Neutrophil (primary cell): ENCODE measurements at regions not wholly inside any gene's neighbourhood (a gene's known extent, or its start where the extent isn't known, plus 50 kb on each side); places are given as distances from the start of the nearest gene placed in this dataset.

ENCODE experiments used
- H3K27ac ChIP-seq: fragments of 200-600 bp; sonication (generic); 2 replicates; pipeline ENCODE4 v1.5.1; 2016; ENCODE audit warnings: mild to moderate bottlenecking, moderate library complexity
- H3K27me3 ChIP-seq: fragments of 200-600 bp; sonication (generic); 2 replicates; pipeline ENCODE4 v1.6.0; 2016; ENCODE audit warnings: mild to moderate bottlenecking
- H3K36me3 ChIP-seq: fragments of 200-600 bp; sonication (generic); 2 replicates; pipeline ENCODE4 v1.5.1; 2017
- H3K4me1 ChIP-seq, 2 experiments: fragments of 200-600 bp in 1 of 2; sonication (generic) in 1 of 2; 1 replicate in 1 of 2; 2 replicates in 1 of 2; pipeline versions ENCODE4 v1.5.1 to v1.6.1; 2013 to 2016; ENCODE audit warnings: low read depth in 1 of 2, low read length in 1 of 2, mild to moderate bottlenecking in 1 of 2, moderate library complexity in 1 of 2; ENCODE audit not compliant: control insufficient read depth in 1 of 2, insufficient read depth in 1 of 2
- H3K4me3 ChIP-seq, 2 experiments: fragments of 200-600 bp in 1 of 2; sonication (generic) in 1 of 2; 1 replicate in 1 of 2; 2 replicates in 1 of 2; pipeline ENCODE4 v1.5.1; 2013 to 2016; ENCODE audit warnings: low read depth in 1 of 2, low read length in 1 of 2, mild to moderate bottlenecking in 1 of 2, moderate library complexity in 1 of 2
- H3K9me3 ChIP-seq: fragments of 200-600 bp; sonication (generic); 2 replicates; pipeline ENCODE4 v1.5.1; 2016
- TF ChIP-seq, protein P1 (sequence below): fragments of 200-600 bp; sonication (generic); IDR thresholded peaks from 2 replicates; pipeline ENCODE4 v1.5.1; 2016; ENCODE audit warnings: antibody characterized with exemption

DNA sequence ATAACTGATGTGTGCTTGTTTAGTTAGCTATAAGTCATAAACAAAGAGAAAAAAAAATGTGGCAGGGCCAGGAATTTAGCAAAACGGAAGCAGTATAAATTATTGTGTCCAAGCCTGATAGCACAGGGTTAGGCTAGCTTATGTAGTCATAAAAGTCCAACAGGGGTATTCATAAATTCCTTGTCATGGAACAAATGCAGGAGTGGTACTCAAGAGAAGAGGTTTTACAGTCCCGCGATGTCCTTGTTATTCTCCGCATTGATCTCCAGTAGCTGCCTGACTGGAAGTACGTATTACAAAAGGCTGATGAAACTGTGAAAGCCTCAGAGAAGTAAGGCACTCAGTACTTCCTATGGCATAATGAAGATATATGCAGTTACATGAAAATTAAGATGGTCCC is 336.9 kb upstream of the TRAM1L1 start:
- Histone ChIP-seq H3K36me3 (no peaks in the 10 kb centered on the region), H3K27me3 (no peaks in the 10 kb centered on the region), H3K4me1 (no peaks in the 10 kb centered on the region), H3K9me3 (no peaks in the 10 kb centered on the region), H3K27ac (no peak overlapping the region), H3K4me3 (no peak overlapping the region)
- TF ChIP-seq, protein P1, sequence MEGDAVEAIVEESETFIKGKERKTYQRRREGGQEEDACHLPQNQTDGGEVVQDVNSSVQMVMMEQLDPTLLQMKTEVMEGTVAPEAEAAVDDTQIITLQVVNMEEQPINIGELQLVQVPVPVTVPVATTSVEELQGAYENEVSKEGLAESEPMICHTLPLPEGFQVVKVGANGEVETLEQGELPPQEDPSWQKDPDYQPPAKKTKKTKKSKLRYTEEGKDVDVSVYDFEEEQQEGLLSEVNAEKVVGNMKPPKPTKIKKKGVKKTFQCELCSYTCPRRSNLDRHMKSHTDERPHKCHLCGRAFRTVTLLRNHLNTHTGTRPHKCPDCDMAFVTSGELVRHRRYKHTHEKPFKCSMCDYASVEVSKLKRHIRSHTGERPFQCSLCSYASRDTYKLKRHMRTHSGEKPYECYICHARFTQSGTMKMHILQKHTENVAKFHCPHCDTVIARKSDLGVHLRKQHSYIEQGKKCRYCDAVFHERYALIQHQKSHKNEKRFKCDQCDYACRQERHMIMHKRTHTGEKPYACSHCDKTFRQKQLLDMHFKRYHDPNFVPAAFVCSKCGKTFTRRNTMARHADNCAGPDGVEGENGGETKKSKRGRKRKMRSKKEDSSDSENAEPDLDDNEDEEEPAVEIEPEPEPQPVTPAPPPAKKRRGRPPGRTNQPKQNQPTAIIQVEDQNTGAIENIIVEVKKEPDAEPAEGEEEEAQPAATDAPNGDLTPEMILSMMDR = no peak

DNA sequence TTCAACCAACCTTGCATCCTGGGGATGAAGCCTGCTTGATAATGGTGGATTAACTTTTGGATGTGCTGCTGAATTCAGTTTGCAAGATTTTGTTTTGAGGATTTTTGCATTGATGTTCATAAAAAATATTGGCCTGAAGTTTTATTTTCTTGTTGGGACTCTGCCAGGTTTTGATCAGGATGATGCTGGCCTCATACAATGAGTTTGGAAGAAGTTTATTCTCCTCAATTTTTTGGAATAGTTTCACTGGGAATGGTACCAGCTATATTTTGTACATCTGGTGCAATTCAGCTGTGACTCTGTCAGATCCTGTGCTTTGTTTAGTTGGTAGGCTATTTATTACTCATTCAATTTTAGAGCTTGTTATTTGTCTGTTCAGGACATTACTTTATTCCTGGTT is 340.3 kb upstream of the TRAM1L1 start:
- Histone ChIP-seq H3K4me1 (no peaks in the 10 kb centered on the region), H3K9me3 (no peaks in the 10 kb centered on the region), H3K27me3 (no peaks in the 10 kb centered on the region), H3K4me3 (no peak overlapping the region), H3K27ac (no peak overlapping the region), H3K36me3 (no peaks in the 10 kb centered on the region)
- TF ChIP-seq, protein P1 = no peak

- H3K4me1 ChIP-seq = no peaks in the 10 kb centered on the region
- TF ChIP-seq, protein P1 = no peak
- H3K27ac ChIP-seq = no peak overlapping the region
- no peak overlapping the region for H3K4me3 ChIP-seq
- H3K36me3 ChIP-seq = no peaks in the 10 kb centered on the region
- no peaks in the 10 kb centered on the region for H3K27me3 ChIP-seq
- H3K9me3 ChIP-seq = no peaks in the 10 kb centered on the region
Observed at GRCh38 chr4:117428536-117428935, 343.2 kb upstream of the TRAM1L1 start.

DNA sequence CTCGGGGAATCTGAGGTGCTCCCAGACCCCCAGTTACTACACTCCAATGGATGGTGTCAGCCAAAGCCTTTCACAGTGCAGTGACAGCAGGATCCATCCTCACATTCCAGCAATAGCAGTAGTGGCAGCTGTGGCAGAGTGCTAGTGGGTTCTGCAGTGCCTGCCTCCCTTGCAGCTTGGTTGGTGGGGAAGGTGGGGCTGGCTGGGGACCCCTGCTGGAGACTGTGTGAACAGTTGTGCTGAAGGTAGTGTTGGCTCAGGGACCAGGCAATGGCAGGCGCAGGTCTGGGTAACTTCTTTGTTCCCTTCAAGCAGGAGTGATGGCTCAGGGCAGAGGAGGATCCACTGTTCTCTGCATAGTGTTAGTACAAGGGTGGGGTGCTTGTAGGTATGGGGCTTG is 343.7 kb upstream of the TRAM1L1 start:
- Histone ChIP-seq H3K27me3 (no peaks in the 10 kb centered on the region), H3K36me3 (no peaks in the 10 kb centered on the region), H3K9me3 (no peaks in the 10 kb centered on the region), H3K27ac (no peak overlapping the region), H3K4me1 (no peaks in the 10 kb centered on the region), H3K4me3 (no peak overlapping the region)
- TF ChIP-seq, protein P1 = no peak

DNA sequence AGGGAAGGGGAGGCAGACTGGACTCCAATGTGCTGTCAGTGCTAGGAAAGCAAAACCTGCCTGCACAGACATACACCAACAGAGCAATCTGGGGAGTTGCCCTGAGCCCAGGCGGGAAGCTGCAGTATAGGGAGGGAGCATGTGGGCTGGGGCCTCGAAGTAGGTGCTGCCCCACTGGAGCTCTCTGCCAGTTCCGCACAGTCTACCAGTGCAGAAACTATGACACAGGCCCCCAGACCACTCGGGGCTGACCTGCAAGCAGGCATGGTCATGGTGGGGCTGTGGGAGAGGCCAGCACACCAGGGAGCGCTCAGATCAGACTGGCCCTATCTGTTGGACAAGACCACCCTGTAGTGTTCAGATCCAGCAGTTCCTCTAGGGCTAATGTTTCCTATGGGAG is 344.1 kb upstream of the TRAM1L1 start:
- Histone ChIP-seq H3K9me3 (no peaks in the 10 kb centered on the region), H3K27ac (no peak overlapping the region), H3K27me3 (no peaks in the 10 kb centered on the region), H3K36me3 (no peaks in the 10 kb centered on the region), H3K4me1 (no peaks in the 10 kb centered on the region), H3K4me3 (no peak overlapping the region)
- TF ChIP-seq, protein P1 = no peak

DNA sequence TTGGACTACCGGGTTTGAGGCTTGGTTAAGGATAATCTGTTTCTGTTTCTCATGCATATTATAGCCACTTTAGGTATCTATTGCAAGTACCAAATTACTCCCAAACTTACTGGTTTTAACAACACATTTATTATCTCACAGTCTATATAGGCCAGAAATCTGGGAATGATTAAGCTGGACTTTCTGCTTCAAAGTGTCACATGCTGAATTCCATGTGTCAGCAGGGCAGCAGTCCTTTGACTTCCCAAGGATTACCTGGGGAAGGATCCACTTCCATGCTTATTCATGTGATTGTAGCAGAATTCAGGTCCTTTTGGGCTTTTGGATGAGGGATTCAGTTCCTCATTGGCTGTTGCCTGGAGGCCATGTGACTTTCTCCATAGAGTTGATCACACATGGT is 349.0 kb upstream of the TRAM1L1 start:
- no peaks in the 10 kb centered on the region for H3K9me3 ChIP-seq
- H3K27ac ChIP-seq = no peak overlapping the region
- H3K36me3 ChIP-seq = no peaks in the 10 kb centered on the region
- H3K27me3 ChIP-seq = no peaks in the 10 kb centered on the region
- TF ChIP-seq, protein P1 = no peak
- H3K4me3 ChIP-seq = no peak overlapping the region
- H3K4me1 ChIP-seq = no peaks in the 10 kb centered on the region
